ENCODE measurements at regions not wholly inside any gene's neighbourhood (a gene's known extent, or its start where the extent isn't known, plus 50 kb on each side); places are given as distances from the start of the nearest gene placed in this dataset.
"Not testable (repeated sequence)": the region's sequence is repeated elsewhere in the genome, so short reads cannot be mapped to it uniquely, and the experiment has no call there.

DNA sequence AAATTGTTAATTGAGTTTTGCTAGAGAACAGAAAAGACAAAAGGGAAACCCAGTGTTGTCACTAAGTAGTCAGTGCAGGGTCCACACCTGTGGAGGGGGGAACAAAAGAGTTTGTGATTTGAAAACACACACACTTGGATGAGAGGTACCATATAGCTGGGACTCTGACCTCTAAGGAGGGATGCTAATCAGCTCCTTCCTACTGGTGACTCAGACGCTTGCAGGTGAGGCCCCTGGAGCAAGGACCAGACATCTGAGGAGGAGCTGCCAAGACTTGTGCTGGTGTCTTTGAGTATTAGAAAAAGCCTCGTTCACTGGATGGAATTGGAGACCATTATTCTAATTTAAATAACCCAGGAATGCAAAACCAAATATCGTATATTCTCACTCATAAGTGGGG lies 146.4 kb upstream of the MAP2 start:
- H3K27ac ChIP-seq, result no peak overlapping the region
- TF ChIP-seq ZFX (IDR thresholded peaks at IDR 0.05; ENCODE audit: borderline replicate concordance), result no peak
- TF ChIP-seq, protein P1, sequence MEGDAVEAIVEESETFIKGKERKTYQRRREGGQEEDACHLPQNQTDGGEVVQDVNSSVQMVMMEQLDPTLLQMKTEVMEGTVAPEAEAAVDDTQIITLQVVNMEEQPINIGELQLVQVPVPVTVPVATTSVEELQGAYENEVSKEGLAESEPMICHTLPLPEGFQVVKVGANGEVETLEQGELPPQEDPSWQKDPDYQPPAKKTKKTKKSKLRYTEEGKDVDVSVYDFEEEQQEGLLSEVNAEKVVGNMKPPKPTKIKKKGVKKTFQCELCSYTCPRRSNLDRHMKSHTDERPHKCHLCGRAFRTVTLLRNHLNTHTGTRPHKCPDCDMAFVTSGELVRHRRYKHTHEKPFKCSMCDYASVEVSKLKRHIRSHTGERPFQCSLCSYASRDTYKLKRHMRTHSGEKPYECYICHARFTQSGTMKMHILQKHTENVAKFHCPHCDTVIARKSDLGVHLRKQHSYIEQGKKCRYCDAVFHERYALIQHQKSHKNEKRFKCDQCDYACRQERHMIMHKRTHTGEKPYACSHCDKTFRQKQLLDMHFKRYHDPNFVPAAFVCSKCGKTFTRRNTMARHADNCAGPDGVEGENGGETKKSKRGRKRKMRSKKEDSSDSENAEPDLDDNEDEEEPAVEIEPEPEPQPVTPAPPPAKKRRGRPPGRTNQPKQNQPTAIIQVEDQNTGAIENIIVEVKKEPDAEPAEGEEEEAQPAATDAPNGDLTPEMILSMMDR (IDR thresholded peaks at IDR 0.05), result no peak

DNA sequence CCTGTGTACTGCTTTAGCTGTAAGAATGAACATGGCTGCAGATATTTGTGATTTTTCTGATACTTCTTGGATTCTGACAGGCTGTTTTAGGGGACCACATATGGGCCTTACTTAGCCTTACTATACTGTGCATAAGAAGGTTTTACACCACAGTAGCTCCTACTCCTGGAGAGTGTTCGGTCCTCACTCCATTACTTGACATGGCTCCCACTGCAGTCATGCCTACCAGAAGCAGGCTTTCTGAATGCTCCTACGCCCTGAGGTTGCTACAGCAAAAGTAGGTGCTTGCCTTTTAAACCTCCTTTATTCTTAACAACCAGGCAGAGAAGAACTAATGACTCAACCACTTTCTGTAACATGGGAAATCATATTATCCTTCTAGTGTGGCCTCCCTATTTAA lies 125.2 kb upstream of the MAP2 start:
- no peak overlapping the region for H3K27ac ChIP-seq
- TF ChIP-seq, protein P1 (IDR thresholded peaks at IDR 0.05), result no peak
- TF ChIP-seq ZFX (IDR thresholded peaks at IDR 0.05; ENCODE audit: borderline replicate concordance), result no peak

- not testable (repeated sequence) for H3K27ac ChIP-seq
Measured at GRCh38 chr2:209299478-209299877, 124.4 kb upstream of the MAP2 start.

DNA sequence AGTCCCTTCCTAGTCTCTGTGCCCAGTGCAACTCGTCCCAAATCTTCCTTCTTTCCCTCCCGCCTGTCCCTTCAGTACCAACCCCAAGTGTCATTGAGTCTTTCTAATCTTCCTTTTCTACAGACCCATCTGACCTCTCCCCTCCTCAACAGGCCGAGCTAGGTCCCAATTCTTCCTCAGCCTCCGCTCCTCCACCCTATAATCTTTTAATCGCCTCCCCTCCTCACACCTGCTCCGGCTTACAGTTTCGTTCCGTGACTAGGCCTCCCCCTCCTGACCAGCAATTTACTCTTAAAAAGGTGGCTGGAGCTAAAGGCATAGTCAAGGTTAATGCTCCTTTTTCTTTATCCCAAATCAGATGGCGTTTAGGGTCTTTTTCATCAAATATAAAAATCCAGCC lies 123.1 kb upstream of the MAP2 start:
- H3K27ac ChIP-seq, result not testable (repeated sequence)

- no peak overlapping the region for H3K27ac ChIP-seq
- TF ChIP-seq, protein P1 (IDR thresholded peaks at IDR 0.05), result no peak
- TF ChIP-seq ZFX (IDR thresholded peaks at IDR 0.05; ENCODE audit: borderline replicate concordance), result no peak
Measured at GRCh38 chr2:209305026-209305425, 118.8 kb upstream of the MAP2 start.

DNA sequence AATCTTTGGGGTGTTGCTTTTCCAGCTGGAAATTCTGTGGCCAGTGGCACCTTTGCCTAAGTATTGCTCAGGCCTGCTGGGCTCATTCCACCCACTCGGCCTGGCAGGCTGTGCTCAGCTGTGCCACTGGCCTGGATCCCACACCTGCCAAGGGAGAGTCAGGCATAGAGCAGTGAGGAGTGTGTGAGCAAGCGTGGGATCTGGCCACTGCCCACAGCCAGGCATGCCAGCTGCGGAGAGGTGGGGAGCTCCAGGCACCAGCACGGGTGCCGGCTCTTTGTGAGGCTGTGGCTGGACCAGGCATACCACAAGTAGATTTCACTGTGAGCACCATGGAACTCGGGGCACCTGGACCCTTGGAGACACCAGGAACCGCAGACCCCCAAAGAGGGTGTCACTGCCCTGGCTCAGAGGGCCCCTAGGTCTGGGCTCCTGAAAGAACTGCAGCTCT lies 118.1 kb upstream of the MAP2 start:
- TF ChIP-seq, protein P1 (IDR thresholded peaks at IDR 0.05), result no peak
- no peak for TF ChIP-seq ZFX (IDR thresholded peaks at IDR 0.05; ENCODE audit: borderline replicate concordance)
- H3K27ac ChIP-seq, result no peak overlapping the region

- TF ChIP-seq, protein P1 (IDR thresholded peaks at IDR 0.05), result no peak
- no peak for TF ChIP-seq ZFX (IDR thresholded peaks at IDR 0.05; ENCODE audit: borderline replicate concordance)
- no peak overlapping the region for H3K27ac ChIP-seq
Measured at GRCh38 chr2:209307161-209308001, 116.5 kb upstream of the MAP2 start.

GRCh38 chr2:209308415-209308814 lies 115.4 kb upstream of the MAP2 start:
- no peak for TF ChIP-seq ZFX (IDR thresholded peaks at IDR 0.05; ENCODE audit: borderline replicate concordance)
- TF ChIP-seq, protein P1 (IDR thresholded peaks at IDR 0.05), result no peak
- no peak overlapping the region for H3K27ac ChIP-seq

All from 22Rv1 (cell line).